ENCODE measurements at regions not wholly inside any gene's neighbourhood (a gene's known extent, or its start where the extent isn't known, plus 50 kb on each side); places are given as distances from the start of the nearest gene placed in this dataset.

GRCh38 chr6:140050101-140050995 lies 675.9 kb upstream of the CITED2 start:
- no peak for ATAC-seq
- H3K36me3 Mint-ChIP-seq (ENCODE audit: low read depth), result no peaks in the 10 kb centered on the region
- no peaks in the 10 kb centered on the region for H3K4me1 Mint-ChIP-seq (ENCODE audit: low read depth)
- no peak overlapping the region for H3K27ac Mint-ChIP-seq
- POLR2A ChIA-PET, result no interaction called here
- H3K4me3 Mint-ChIP-seq, result no peak overlapping the region
- DNase-seq, result no peak
- CTCF ChIA-PET, result no interaction called here
- H3K9me3 Mint-ChIP-seq (ENCODE audit: insufficient read depth), result no peaks in the 10 kb centered on the region
- H3K27me3 Mint-ChIP-seq (ENCODE audit: low read depth), result peaks cover 1% of the 10 kb centered on the region

DNA sequence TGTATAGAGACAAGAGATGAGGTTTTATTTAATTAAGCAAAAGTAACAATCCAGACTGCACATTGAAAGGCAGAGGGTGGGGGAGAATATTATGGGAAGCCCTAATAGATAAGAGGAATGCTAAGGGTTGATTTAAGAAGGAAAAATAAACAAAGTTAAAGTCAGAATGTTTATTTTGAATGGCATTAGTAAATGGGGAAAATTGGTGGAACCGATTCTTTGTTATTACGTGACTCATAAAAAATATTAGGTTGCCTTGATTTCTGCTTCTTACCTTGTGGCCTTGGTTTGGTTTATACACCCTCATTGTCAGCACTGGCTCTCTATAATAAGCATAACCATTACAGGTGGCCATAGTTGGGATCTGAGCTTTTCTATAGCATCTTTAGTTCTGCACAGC lies 674.8 kb upstream of the CITED2 start:
- Mint-ChIP-seq H3K9me3 (ENCODE audit: insufficient read depth) (no peaks in the 10 kb centered on the region), H3K4me3 (no peak overlapping the region), H3K4me1 (ENCODE audit: low read depth) (no peaks in the 10 kb centered on the region), H3K36me3 (ENCODE audit: low read depth) (no peaks in the 10 kb centered on the region), H3K27ac (no peak overlapping the region), H3K27me3 (ENCODE audit: low read depth) (peaks cover 2% of the 10 kb centered on the region)
- DNase-seq (no peak), ATAC-seq (no peak)
- CTCF ChIA-PET, result no interaction called here
- POLR2A ChIA-PET, result no interaction called here

- Mint-ChIP-seq H3K4me3 (no peak overlapping the region), H3K27me3 (ENCODE audit: low read depth) (peaks cover 2% of the 10 kb centered on the region), H3K9me3 (ENCODE audit: insufficient read depth) (no peaks in the 10 kb centered on the region), H3K4me1 (ENCODE audit: low read depth) (no peaks in the 10 kb centered on the region), H3K27ac (no peak overlapping the region), H3K36me3 (ENCODE audit: low read depth) (no peaks in the 10 kb centered on the region)
- DNase-seq (no peak), ATAC-seq (no peak)
- POLR2A ChIA-PET, result no interaction called here
- CTCF ChIA-PET, result interaction anchor here (1.3 kb wide), 1 partner anchor 27 kb away, joined by 3 read pairs; no protein-coding TSS in a partner anchor
These were observed 673.8 kb upstream of the CITED2 start for GRCh38 chr6:140048202-140048790.

DNA sequence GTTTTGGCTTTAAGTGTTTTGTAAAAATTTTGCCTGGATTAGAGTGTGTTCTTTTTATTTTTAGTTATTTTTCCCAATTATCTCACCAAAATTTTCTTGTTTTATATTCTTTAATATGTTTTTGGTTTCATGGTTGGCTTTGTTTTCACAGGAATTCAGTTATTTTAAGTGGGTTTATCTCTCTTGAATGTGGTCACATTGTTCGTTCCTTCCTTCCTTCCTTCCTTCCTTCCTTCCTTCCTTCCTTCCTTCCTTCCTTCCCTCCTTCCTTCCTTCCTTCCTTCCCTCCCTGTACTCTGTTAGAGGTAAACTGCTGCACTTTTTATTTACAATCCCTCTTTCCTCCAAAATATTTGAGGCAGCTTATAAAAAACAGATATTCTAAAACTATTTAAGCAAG lies 672.9 kb upstream of the CITED2 start:
- H3K27ac Mint-ChIP-seq, result no peak overlapping the region
- H3K36me3 Mint-ChIP-seq (ENCODE audit: low read depth), result no peaks in the 10 kb centered on the region
- POLR2A ChIA-PET, result no interaction called here
- H3K9me3 Mint-ChIP-seq (ENCODE audit: insufficient read depth), result no peaks in the 10 kb centered on the region
- ATAC-seq, result no peak
- DNase-seq, result no peak
- no peaks in the 10 kb centered on the region for H3K4me1 Mint-ChIP-seq (ENCODE audit: low read depth)
- CTCF ChIA-PET, result interaction anchor here (1.3 kb wide), 1 partner anchor 28 kb away, joined by 3 read pairs; no protein-coding TSS in a partner anchor
- H3K4me3 Mint-ChIP-seq, result no peak overlapping the region
- H3K27me3 Mint-ChIP-seq (ENCODE audit: low read depth), result peaks cover 2% of the 10 kb centered on the region

DNA sequence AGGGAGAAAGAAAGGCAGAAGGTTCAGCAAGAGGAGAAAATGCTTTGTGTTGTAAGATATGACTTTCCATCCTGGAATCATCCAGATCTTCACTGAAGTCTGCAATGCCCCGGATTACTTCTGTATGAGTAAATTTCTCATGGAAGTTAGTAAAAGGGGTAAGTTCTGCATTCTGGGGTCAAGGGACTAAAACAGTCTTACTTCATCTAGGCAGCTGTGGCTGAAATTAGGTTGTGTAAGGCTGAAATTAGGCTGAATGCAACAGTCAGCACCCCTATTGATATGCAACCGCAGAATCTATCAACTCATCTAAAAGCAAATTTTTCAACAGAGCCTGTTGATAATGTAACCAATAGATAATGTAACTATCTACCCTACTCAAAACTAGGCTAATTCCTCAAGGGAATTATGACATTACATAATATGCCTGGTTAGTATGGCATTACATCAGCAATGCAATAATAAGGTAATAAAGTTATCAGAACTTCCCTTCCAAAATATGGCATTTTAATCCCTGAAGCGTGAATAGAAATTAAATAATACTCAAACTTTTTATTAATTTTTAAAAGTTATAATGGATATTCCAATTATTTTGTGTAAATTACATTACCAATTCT lies 671.7 kb upstream of the CITED2 start:
- Mint-ChIP-seq H3K9me3 (ENCODE audit: insufficient read depth) (no peaks in the 10 kb centered on the region), H3K36me3 (ENCODE audit: low read depth) (no peaks in the 10 kb centered on the region), H3K27ac (no peak overlapping the region), H3K4me1 (ENCODE audit: low read depth) (no peaks in the 10 kb centered on the region), H3K27me3 (ENCODE audit: low read depth) (peaks cover 2% of the 10 kb centered on the region), H3K4me3 (no peak overlapping the region)
- CTCF ChIA-PET, result no interaction called here
- no peak for ATAC-seq
- POLR2A ChIA-PET, result no interaction called here
- DNase-seq, result no peak

DNA sequence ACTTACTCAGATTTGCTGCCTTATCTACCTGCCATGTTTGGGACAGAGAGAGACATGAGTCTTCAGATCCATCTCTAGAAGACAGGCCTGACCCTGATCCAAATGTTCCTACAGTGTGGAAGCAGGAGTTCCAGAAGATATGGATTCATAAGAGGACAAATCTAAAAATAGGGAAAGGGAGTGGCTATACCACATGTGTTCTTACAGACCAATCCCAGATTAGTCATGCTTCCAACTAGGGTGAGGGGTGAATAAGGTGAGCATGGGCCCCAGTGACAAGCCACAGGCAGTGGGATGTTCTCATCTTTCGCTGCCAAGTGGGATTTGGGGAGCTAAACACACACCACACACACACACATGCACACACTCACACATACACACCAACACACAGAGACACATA lies 670.7 kb upstream of the CITED2 start:
- Mint-ChIP-seq H3K27me3 (ENCODE audit: low read depth) (peaks cover 2% of the 10 kb centered on the region), H3K4me3 (no peak overlapping the region), H3K27ac (no peak overlapping the region), H3K4me1 (ENCODE audit: low read depth) (no peaks in the 10 kb centered on the region), H3K36me3 (ENCODE audit: low read depth) (no peaks in the 10 kb centered on the region), H3K9me3 (ENCODE audit: insufficient read depth) (no peaks in the 10 kb centered on the region)
- no peak for DNase-seq
- ChIA-PET CTCF (no interaction called here), POLR2A (no interaction called here)
- ATAC-seq, result no peak

DNA sequence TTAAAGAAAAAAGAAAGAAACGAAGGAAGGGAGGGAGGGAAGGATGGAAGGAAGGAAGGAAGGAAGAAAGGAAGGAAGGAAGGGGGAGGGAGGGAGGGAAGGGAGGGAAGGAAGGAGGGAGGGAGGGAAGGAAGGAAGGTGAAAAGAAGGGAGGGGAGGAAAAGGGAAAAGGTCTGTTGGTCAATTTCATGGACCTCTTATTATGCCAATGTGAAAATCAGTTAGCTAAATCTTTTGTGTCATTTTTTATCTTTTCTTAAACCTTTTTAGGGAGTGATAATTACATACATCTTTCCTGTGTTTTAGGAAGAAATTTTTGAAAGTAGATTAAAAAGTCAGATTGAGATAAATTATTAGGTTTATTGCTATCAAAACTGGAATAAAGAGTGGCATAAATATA lies 670.2 kb upstream of the CITED2 start:
- ChIA-PET CTCF (no interaction called here), POLR2A (no interaction called here)
- Mint-ChIP-seq H3K4me3 (no peak overlapping the region), H3K36me3 (ENCODE audit: low read depth) (no peaks in the 10 kb centered on the region), H3K4me1 (ENCODE audit: low read depth) (no peaks in the 10 kb centered on the region), H3K9me3 (ENCODE audit: insufficient read depth) (no peaks in the 10 kb centered on the region), H3K27ac (no peak overlapping the region), H3K27me3 (ENCODE audit: low read depth) (peaks cover 2% of the 10 kb centered on the region)
- ATAC-seq (no peak), DNase-seq (no peak)

- Mint-ChIP-seq H3K36me3 (ENCODE audit: low read depth) (no peaks in the 10 kb centered on the region), H3K9me3 (ENCODE audit: insufficient read depth) (no peaks in the 10 kb centered on the region), H3K4me1 (ENCODE audit: low read depth) (no peaks in the 10 kb centered on the region), H3K4me3 (no peak overlapping the region), H3K27me3 (ENCODE audit: low read depth) (peaks cover 2% of the 10 kb centered on the region), H3K27ac (no peak overlapping the region)
- CTCF ChIA-PET, result interaction anchor here (1.1 kb wide), 1 partner anchor 9 kb away, joined by 3 read pairs; no protein-coding TSS in a partner anchor
- ATAC-seq (no peak), DNase-seq (no peak)
- POLR2A ChIA-PET, result no interaction called here
These were observed 669.4 kb upstream of the CITED2 start for GRCh38 chr6:140043762-140044378.

DNA sequence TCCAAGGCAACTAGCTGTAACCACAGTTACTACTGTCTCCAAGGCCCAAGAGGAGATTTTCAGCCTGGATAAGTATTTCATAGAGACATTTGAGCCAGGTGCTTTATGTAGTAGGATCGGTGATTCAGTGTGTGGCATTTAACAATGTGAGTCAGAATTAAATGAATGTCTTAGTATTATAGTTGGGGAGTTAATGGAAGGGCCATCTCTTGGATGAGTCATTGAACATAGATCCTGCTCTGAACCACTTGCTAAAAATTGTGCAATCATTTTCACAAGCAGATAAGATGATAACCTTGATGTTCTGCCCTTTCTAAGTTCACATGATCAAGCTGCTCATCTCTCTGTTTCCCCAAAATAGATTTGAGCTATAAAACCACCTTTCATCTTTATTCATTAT lies 668.9 kb upstream of the CITED2 start:
- Mint-ChIP-seq H3K4me3 (no peak overlapping the region), H3K27ac (no peak overlapping the region), H3K9me3 (ENCODE audit: insufficient read depth) (no peaks in the 10 kb centered on the region), H3K36me3 (ENCODE audit: low read depth) (no peaks in the 10 kb centered on the region), H3K27me3 (ENCODE audit: low read depth) (peaks cover 2% of the 10 kb centered on the region), H3K4me1 (ENCODE audit: low read depth) (no peaks in the 10 kb centered on the region)
- ChIA-PET POLR2A (no interaction called here), CTCF (interaction anchor here (0.8 to 1.1 kb wide), 2 partner anchors 9 kb away, joined by 3 read pairs; no protein-coding TSS in a partner anchor)
- ATAC-seq (no peak), DNase-seq (no peak)

DNA sequence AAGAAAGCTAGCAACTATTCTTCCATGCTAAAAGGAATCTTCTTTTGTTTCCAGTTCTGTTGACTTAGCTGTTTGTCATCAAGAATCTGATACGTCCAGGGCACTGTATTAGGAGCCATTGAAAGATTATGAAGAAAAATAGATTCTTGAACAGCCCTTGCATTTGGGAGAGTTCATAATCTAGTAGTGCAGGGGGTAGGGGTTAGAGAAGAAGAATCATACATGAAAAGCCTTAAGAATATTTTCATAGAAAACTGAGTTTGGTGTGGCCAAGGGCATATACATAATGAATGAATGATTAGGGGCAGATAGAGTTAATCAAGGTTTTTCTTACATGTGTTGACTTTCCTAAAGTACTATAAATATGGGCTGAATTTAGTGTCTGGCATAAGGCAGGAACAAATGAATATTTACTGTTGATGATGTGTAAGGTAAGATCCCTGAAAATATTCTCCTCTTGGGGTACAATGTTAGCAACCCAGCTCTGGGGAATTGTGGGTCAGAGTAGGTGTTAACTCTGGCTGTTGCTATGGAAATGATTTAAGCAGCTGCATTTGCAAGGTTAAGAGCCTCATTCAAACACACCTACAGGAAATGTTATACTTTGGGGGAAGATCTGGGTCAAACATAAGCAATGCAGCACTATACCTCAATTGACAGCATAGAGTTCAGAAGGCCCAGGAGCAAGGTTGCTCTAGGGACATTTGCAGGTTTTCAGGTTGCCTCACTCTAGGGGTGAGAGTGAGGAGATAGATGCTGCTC lies 667.3 kb upstream of the CITED2 start:
- peaks cover 2% of the 10 kb centered on the region for H3K27me3 Mint-ChIP-seq (ENCODE audit: low read depth)
- H3K4me1 Mint-ChIP-seq (ENCODE audit: low read depth), result no peaks in the 10 kb centered on the region
- no peak overlapping the region for H3K27ac Mint-ChIP-seq
- ChIA-PET POLR2A (no interaction called here), CTCF (no interaction called here)
- no peaks in the 10 kb centered on the region for H3K36me3 Mint-ChIP-seq (ENCODE audit: low read depth)
- DNase-seq, result no peak
- no peak overlapping the region for H3K4me3 Mint-ChIP-seq
- no peaks in the 10 kb centered on the region for H3K9me3 Mint-ChIP-seq (ENCODE audit: insufficient read depth)
- no peak for ATAC-seq

DNA sequence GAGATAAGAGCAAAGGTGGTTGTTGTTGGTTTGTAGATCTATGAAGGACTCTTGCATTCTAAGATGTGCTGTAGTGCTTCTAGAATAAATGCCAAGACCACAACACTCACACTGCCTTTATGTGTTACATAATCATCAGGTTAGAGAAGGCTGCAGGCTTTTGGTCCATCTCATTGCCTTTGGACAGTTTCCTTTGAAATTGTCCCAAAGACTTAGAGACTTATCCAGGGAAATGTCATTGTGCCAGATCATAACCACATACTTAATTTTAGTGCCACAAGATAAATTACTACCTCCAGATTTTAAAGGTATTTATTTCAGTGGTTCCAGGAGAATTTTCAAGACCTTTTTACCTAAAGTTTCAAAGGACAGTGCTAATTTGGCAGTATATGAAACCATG lies 666.6 kb upstream of the CITED2 start:
- H3K27ac Mint-ChIP-seq, result no peak overlapping the region
- no peaks in the 10 kb centered on the region for H3K9me3 Mint-ChIP-seq (ENCODE audit: insufficient read depth)
- no peaks in the 10 kb centered on the region for H3K4me1 Mint-ChIP-seq (ENCODE audit: low read depth)
- H3K4me3 Mint-ChIP-seq, result no peak overlapping the region
- no peaks in the 10 kb centered on the region for H3K36me3 Mint-ChIP-seq (ENCODE audit: low read depth)
- ChIA-PET CTCF (no interaction called here), POLR2A (interaction anchor here (1.0 kb wide), 1 partner anchor 11 kb away, joined by 3 read pairs; no protein-coding TSS in a partner anchor)
- H3K27me3 Mint-ChIP-seq (ENCODE audit: low read depth), result peaks cover 2% of the 10 kb centered on the region
- DNase-seq (no peak), ATAC-seq (no peak)

Data from activated CD8-positive, alpha-beta T cell treated with anti-CD3 and anti-CD28 coated beads, Interleukin-2, amount 10 ng/mL, durations not matched to agents 7 days and 5 days (primary cell).